Loucy (cell line): ENCODE measurements at regions not wholly inside any gene's neighbourhood (a gene's known extent, or its start where the extent isn't known, plus 50 kb on each side); places are given as distances from the start of the nearest gene placed in this dataset.
"Not testable (repeated sequence)": the region's sequence is repeated elsewhere in the genome, so short reads cannot be mapped to it uniquely, and the experiment has no call there.

Experiments
- H2AFZ ChIP-seq: fragments of 200-600 bp; sonication (generic); 2 replicates; pipeline ENCODE4 v1.6.0; 2016; ENCODE audit warnings: antibody characterized with exemption, mild to moderate bottlenecking, low read length, moderate library complexity
- H3F3A ChIP-seq: fragments of 200-600 bp; 2 replicates; pipeline ENCODE4 v1.6.0; 2016; ENCODE audit warnings: antibody characterized with exemption, low read depth, mild to moderate bottlenecking
- H3K27me3 ChIP-seq: fragments of 200-600 bp; sonication (generic); 2 replicates; pipeline ENCODE4 v1.6.1; 2014; ENCODE audit warnings: low read length, mild to moderate bottlenecking; ENCODE audit not compliant: insufficient read depth, poor library complexity, severe bottlenecking
- H3K36me3 ChIP-seq: fragments of 200-600 bp; sonication (generic); 2 replicates; pipeline ENCODE4 v1.6.1; 2016; ENCODE audit warnings: low read length; ENCODE audit not compliant: insufficient read depth
- H3K4me1 ChIP-seq: fragments of 200-600 bp; sonication (generic); 2 replicates; pipeline ENCODE4 v1.5.1; 2014; ENCODE audit warnings: low read length, mild to moderate bottlenecking; ENCODE audit not compliant: insufficient read depth, poor library complexity, severe bottlenecking
- H3K4me2 ChIP-seq: fragments of 200-600 bp; sonication (generic); 2 replicates; pipeline ENCODE4 v1.6.0; 2014; ENCODE audit warnings: antibody characterized with exemption, low read length, low read depth, mild to moderate bottlenecking; ENCODE audit not compliant: poor library complexity, severe bottlenecking
- H3K4me3 ChIP-seq: fragments of 200-600 bp; sonication (generic); 2 replicates; pipeline ENCODE4 v1.5.1; 2014; ENCODE audit warnings: low read length, mild to moderate bottlenecking, mixed read lengths; ENCODE audit not compliant: poor library complexity, severe bottlenecking
- H3K79me2 ChIP-seq: fragments of 200-600 bp; sonication (generic); 2 replicates; pipeline ENCODE4 v1.6.1; 2014; ENCODE audit warnings: low read length; ENCODE audit not compliant: insufficient read depth
- H3K9ac ChIP-seq: fragments of 200-600 bp; sonication (generic); 2 replicates; pipeline ENCODE4 v1.6.0; 2014; ENCODE audit warnings: mild to moderate bottlenecking, low read depth, low read length, moderate library complexity; ENCODE audit not compliant: poor library complexity, severe bottlenecking
- H3K9me2 ChIP-seq: fragments of 200-600 bp; sonication (generic); replicated peaks from 2 replicates; pipeline ENCODE4 v1.6.1; 2016; ENCODE audit warnings: low read depth, low read length, mixed read lengths
- H3K9me3 ChIP-seq: fragments of 200-600 bp; sonication (generic); 2 replicates; pipeline ENCODE4 v1.6.1; 2014; ENCODE audit warnings: mild to moderate bottlenecking, antibody characterized with exemption, low read length, low read depth; ENCODE audit not compliant: insufficient read depth
- H4K20me1 ChIP-seq: fragments of 200-600 bp; sonication (generic); 2 replicates; pipeline ENCODE4 v1.6.0; 2014; ENCODE audit warnings: antibody characterized with exemption, low read length, mild to moderate bottlenecking; ENCODE audit not compliant: insufficient read depth, poor library complexity, severe bottlenecking
- EZH2phosphoT487 ChIP-seq: fragments of 200-600 bp; IDR thresholded peaks from 2 replicates; pipeline ENCODE4 v1.6.1; 2018; ENCODE audit warnings: antibody characterized with exemption, mild to moderate bottlenecking, moderate library complexity, borderline replicate concordance
- TF ChIP-seq, protein P1 (sequence below): fragments of 200-600 bp; sonication (generic); conservative IDR thresholded peaks from 2 replicates; pipeline ENCODE4 v1.5.1; 2014; ENCODE audit warnings: mild to moderate bottlenecking, antibody characterized with exemption, low read length

DNA sequence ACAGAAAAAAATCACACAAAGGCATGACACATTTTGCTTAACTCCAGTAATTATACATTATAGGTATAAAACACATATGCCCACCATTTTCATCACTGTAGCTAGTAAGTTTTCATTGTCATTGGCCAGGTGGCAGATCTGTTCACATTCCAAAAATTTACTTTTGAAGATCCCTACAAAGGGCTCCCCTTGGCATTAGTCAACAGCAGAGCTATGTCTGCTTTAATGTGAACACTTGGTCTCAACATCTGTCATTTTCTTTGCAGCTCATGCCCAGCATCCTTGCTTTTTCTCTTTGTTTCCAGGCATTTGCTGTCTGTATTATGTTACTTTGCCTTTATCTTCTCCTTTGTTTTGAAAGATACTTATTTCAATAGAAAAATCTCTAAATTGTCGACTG, 519.1 kb upstream of the FOXG1 start:
- Histone ChIP-seq H3K79me2 (no peaks in the 10 kb centered on the region), H3K4me3 (no peak overlapping the region), H2AFZ (no peak overlapping the region), H3K9ac (no peak overlapping the region), H3K36me3 (no peaks in the 10 kb centered on the region), H3K9me2 (no peaks in the 10 kb centered on the region), H4K20me1 (no peaks in the 10 kb centered on the region), H3K27me3 (no peaks in the 10 kb centered on the region), H3K4me1 (no peaks in the 10 kb centered on the region), H3K4me2 (no peak overlapping the region), H3K9me3 (no peaks in the 10 kb centered on the region), H3F3A (no peaks in the 10 kb centered on the region)
- TF ChIP-seq, protein P1, sequence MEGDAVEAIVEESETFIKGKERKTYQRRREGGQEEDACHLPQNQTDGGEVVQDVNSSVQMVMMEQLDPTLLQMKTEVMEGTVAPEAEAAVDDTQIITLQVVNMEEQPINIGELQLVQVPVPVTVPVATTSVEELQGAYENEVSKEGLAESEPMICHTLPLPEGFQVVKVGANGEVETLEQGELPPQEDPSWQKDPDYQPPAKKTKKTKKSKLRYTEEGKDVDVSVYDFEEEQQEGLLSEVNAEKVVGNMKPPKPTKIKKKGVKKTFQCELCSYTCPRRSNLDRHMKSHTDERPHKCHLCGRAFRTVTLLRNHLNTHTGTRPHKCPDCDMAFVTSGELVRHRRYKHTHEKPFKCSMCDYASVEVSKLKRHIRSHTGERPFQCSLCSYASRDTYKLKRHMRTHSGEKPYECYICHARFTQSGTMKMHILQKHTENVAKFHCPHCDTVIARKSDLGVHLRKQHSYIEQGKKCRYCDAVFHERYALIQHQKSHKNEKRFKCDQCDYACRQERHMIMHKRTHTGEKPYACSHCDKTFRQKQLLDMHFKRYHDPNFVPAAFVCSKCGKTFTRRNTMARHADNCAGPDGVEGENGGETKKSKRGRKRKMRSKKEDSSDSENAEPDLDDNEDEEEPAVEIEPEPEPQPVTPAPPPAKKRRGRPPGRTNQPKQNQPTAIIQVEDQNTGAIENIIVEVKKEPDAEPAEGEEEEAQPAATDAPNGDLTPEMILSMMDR, result no peak
- no peak for TF ChIP-seq EZH2phosphoT487

DNA sequence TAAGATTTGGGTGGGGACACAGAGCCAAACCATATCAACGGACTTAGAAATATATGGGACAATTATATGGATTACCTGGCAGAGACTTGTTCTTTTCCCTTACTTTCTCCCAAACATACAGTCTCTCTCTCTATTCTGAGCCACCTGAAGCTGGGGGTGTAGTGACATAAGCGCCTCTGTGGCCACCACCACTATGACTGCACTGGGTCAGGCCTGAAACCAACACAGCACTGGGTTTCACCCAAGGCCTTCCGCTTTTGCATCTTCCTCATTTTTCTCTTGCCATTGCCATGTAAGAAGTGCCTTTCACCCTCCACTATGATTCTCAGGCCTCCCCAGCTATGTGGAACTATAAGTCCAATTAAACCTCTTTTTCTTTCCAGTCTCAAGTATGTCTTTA, 514.5 kb upstream of the FOXG1 start:
- not testable (repeated sequence) for H3K9ac ChIP-seq, H2AFZ ChIP-seq, H3K9me3 ChIP-seq, H3K9me2 ChIP-seq, H3F3A ChIP-seq, H4K20me1 ChIP-seq, H3K4me1 ChIP-seq, H3K36me3 ChIP-seq, H3K79me2 ChIP-seq, H3K27me3 ChIP-seq, H3K4me3 ChIP-seq, H3K4me2 ChIP-seq

DNA sequence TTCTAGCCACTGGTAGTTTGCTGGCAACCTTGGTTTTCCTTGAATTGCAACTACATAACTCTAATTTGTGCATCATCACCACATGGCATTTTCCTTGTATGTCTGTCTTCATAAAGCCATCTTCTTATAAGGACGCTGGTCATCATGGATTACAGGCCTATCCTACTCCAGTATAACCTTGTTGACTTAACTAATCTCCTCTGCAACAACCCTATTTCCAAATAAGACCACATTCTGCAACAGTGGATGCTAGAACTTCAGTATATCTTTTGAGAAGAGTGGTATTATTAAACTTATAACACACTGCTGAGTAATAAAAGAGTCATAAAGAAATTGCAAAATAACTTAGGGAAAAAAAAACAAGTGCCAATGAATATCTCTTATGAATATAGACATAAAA, 511.8 kb upstream of the FOXG1 start:
- H3K4me3 ChIP-seq, result no peak overlapping the region
- no peaks in the 10 kb centered on the region for H3F3A ChIP-seq
- no peak overlapping the region for H3K4me2 ChIP-seq
- no peaks in the 10 kb centered on the region for H3K4me1 ChIP-seq
- TF ChIP-seq, protein P1, result no peak
- no peak for TF ChIP-seq EZH2phosphoT487
- H3K9me3 ChIP-seq, result no peaks in the 10 kb centered on the region
- no peaks in the 10 kb centered on the region for H3K79me2 ChIP-seq
- H3K36me3 ChIP-seq, result no peaks in the 10 kb centered on the region
- H3K9me2 ChIP-seq, result no peaks in the 10 kb centered on the region
- no peak overlapping the region for H3K9ac ChIP-seq
- H3K27me3 ChIP-seq, result no peaks in the 10 kb centered on the region
- H2AFZ ChIP-seq, result no peak overlapping the region
- H4K20me1 ChIP-seq, result no peaks in the 10 kb centered on the region

DNA sequence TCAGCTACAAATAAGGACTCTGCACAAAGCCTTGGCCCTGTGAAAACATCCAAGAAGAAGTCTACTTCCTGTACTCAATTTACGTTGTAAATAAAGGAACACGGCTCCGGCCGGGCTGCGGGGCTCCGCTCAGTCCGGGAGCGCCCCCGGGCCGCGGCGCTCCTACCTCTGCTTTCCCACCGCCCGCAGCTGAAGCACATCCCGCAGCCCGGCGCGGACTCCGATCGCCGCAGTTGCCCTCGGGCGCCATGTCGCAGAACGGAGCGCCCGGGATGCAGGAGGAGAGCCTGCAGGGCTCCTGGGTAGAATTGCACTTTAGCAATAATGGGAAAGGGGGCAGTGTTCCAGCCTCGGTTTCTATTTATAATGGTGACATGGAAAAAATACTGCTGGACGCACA, 502.3 kb upstream of the FOXG1 start:
- no peaks in the 10 kb centered on the region for H4K20me1 ChIP-seq
- H3K79me2 ChIP-seq, result no peaks in the 10 kb centered on the region
- no peaks in the 10 kb centered on the region for H3K9me2 ChIP-seq
- no peak overlapping the region for H3K4me2 ChIP-seq
- H3K4me1 ChIP-seq, result no peaks in the 10 kb centered on the region
- no peak overlapping the region for H3K9ac ChIP-seq
- no peaks in the 10 kb centered on the region for H3F3A ChIP-seq
- TF ChIP-seq EZH2phosphoT487, result no peak
- TF ChIP-seq, protein P1, result no peak
- no peaks in the 10 kb centered on the region for H3K36me3 ChIP-seq
- H3K27me3 ChIP-seq, result no peaks in the 10 kb centered on the region
- no peaks in the 10 kb centered on the region; the same call in 1 of the 2 replicates for H3K9me3 ChIP-seq
- no peak overlapping the region for H3K4me3 ChIP-seq
- H2AFZ ChIP-seq, result no peak overlapping the region
